ENCODE measurements at regions not wholly inside any gene's neighbourhood (a gene's known extent, or its start where the extent isn't known, plus 50 kb on each side); places are given as distances from the start of the nearest gene placed in this dataset.

DNA sequence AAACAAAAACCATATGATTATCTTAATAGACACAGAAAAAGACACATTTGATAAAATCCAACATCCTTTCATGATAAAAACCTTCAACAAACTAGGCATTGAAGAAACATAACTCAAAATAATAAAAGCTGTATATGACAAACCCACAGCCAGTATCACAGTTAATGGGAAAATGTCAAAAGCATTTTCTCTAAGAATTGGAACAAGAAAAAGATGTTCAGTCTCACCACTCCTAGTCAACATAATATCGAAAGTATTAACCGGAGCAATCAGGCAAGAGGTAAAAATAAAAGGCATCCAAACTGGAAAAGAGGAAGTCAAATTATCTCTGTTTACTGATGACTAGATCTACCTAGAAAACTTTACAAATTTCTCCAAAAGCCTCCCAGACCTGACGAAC is 684.2 kb upstream of the SPRY2 start:
- no peak for TF ChIP-seq EZH2 (IDR thresholded peaks at IDR 0.05; ENCODE audit: low read length, unreplicated experiment)
- TF ChIP-seq EZH2phosphoT487 (IDR thresholded peaks at IDR 0.05; ENCODE audit: borderline replicate concordance, low read length): no peak
- TF ChIP-seq, protein P1, sequence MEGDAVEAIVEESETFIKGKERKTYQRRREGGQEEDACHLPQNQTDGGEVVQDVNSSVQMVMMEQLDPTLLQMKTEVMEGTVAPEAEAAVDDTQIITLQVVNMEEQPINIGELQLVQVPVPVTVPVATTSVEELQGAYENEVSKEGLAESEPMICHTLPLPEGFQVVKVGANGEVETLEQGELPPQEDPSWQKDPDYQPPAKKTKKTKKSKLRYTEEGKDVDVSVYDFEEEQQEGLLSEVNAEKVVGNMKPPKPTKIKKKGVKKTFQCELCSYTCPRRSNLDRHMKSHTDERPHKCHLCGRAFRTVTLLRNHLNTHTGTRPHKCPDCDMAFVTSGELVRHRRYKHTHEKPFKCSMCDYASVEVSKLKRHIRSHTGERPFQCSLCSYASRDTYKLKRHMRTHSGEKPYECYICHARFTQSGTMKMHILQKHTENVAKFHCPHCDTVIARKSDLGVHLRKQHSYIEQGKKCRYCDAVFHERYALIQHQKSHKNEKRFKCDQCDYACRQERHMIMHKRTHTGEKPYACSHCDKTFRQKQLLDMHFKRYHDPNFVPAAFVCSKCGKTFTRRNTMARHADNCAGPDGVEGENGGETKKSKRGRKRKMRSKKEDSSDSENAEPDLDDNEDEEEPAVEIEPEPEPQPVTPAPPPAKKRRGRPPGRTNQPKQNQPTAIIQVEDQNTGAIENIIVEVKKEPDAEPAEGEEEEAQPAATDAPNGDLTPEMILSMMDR (conservative IDR thresholded peaks at IDR 0.05; ENCODE audit: low read depth, low read length): no peak
- no peaks in the 10 kb centered on the region for H3K27me3 ChIP-seq (ENCODE audit: low read length)
- no peak overlapping the region for H3K27ac ChIP-seq (ENCODE audit: low read length)
- no peaks in the 10 kb centered on the region for H3K36me3 ChIP-seq (ENCODE audit: low read depth, low read length)
- no TSS peak for BruUV-seq (replicated peaks)
- CTCF ChIA-PET: no interaction called here
- no peak overlapping the region for H3K4me3 ChIP-seq (ENCODE audit: low read length)
- no peak for ATAC-seq
- no peak overlapping the region for H2AFZ ChIP-seq (ENCODE audit: low read length)
- H3K9me2 ChIP-seq (replicated peaks; ENCODE audit: low read length): no peaks in the 10 kb centered on the region
- H3K9ac ChIP-seq (ENCODE audit: low read length): no peak overlapping the region
- H3K4me1 ChIP-seq (ENCODE audit: insufficient read depth, low read length): no peaks in the 10 kb centered on the region
- H3K4me2 ChIP-seq (ENCODE audit: low read length): no peak overlapping the region
- no peaks in the 10 kb centered on the region for H3F3A ChIP-seq (ENCODE audit: low read length, unreplicated experiment)
- POLR2A ChIA-PET (ENCODE audit: unreplicated experiment): no interaction called here
- H3K9me3 ChIP-seq (ENCODE audit: low read length): no peaks in the 10 kb centered on the region
- intact Hi-C loops (cut with micrococcal nuclease): no loop called here
- no peak for DNase-seq
- H3K79me2 ChIP-seq (ENCODE audit: low read length): no peaks in the 10 kb centered on the region
- H4K20me1 ChIP-seq (ENCODE audit: low read length): no peaks in the 10 kb centered on the region

DNA sequence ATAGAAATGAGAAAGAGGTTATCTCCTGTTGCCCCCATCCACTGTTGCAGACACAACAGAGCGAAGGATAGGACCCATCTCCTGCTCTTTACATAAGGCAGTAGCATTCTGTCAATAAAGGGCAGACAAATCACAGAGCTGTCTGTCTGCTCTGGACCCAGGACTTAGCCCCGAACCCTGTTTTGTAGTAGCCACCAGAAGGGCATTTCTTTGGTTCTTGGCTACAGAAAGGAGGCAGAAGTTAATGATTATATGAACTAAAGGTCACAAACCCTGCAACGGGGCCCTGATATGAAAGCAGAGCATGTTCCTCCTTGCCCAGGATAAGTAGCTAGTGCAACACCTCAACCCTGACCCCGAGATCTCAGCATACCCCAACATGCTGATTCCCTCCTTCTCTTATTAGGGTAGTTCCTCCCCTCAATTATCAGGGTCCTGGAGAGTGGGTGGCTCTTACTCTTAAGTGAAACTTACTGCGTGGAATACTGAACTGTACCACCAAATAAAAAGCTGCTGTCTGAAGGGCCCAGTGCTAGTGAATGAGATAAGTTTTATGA is 680.4 kb upstream of the SPRY2 start:
- POLR2A ChIA-PET (ENCODE audit: unreplicated experiment): no interaction called here

DNA sequence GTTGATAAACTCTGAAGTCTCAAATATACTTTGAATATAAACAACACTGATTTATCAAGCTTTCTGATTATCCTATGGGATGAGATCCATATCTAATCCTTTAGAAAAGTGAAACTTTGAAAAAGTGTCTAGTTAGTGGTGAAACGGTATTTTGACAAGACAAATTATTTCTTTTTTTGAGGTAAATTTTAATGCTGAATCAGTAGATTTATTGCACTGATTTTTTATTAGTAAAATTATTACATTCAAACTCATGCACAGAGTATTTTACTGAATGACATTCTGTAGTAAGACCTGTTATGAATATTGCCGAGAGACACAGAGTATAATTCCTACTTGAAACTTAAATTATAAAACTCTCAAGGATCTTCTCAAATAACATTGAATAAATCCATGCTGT is 679.1 kb upstream of the SPRY2 start:
- TF ChIP-seq, protein P1 (conservative IDR thresholded peaks at IDR 0.05; ENCODE audit: low read depth, low read length): no peak
- TF ChIP-seq EZH2phosphoT487 (IDR thresholded peaks at IDR 0.05; ENCODE audit: borderline replicate concordance, low read length) (no peak), EZH2 (IDR thresholded peaks at IDR 0.05; ENCODE audit: low read length, unreplicated experiment) (no peak)
- no peaks in the 10 kb centered on the region for H3K9me3 ChIP-seq (ENCODE audit: low read length)
- POLR2A ChIA-PET (ENCODE audit: unreplicated experiment): no interaction called here

More for the DNA sequence above, 680.4 kb upstream of the SPRY2 start:
- Histone ChIP-seq H3K4me1 (ENCODE audit: insufficient read depth, low read length) (no peaks in the 10 kb centered on the region), H3K4me3 (ENCODE audit: low read length) (no peak overlapping the region), H3K9ac (ENCODE audit: low read length) (no peak overlapping the region), H2AFZ (ENCODE audit: low read length) (no peak overlapping the region), H3K9me2 (replicated peaks; ENCODE audit: low read length) (no peaks in the 10 kb centered on the region), H3K36me3 (ENCODE audit: low read depth, low read length) (no peaks in the 10 kb centered on the region), H3K27ac (ENCODE audit: low read length) (no peak overlapping the region), H3K9me3 (ENCODE audit: low read length) (no peaks in the 10 kb centered on the region), H4K20me1 (ENCODE audit: low read length) (no peaks in the 10 kb centered on the region), H3F3A (ENCODE audit: low read length, unreplicated experiment) (no peaks in the 10 kb centered on the region), H3K79me2 (ENCODE audit: low read length) (no peaks in the 10 kb centered on the region), H3K27me3 (ENCODE audit: low read length) (no peaks in the 10 kb centered on the region), H3K4me2 (ENCODE audit: low read length) (no peak overlapping the region)
- ATAC-seq (no peak), DNase-seq (no peak)
- intact Hi-C loops (cut with micrococcal nuclease): no loop called here
- no peak for TF ChIP-seq EZH2phosphoT487 (IDR thresholded peaks at IDR 0.05; ENCODE audit: borderline replicate concordance, low read length)
- TF ChIP-seq, protein P1 (conservative IDR thresholded peaks at IDR 0.05; ENCODE audit: low read depth, low read length): no peak
- no peak for TF ChIP-seq EZH2 (IDR thresholded peaks at IDR 0.05; ENCODE audit: low read length, unreplicated experiment)
- BruUV-seq (replicated peaks): no TSS peak
- CTCF ChIA-PET: no interaction called here

More for the DNA sequence above, 679.1 kb upstream of the SPRY2 start:
- CTCF ChIA-PET: no interaction called here
- no peaks in the 10 kb centered on the region for H3K36me3 ChIP-seq (ENCODE audit: low read depth, low read length)
- BruUV-seq (replicated peaks): no TSS peak
- no peaks in the 10 kb centered on the region for H3K79me2 ChIP-seq (ENCODE audit: low read length)
- no peak overlapping the region for H3K4me2 ChIP-seq (ENCODE audit: low read length)
- no peaks in the 10 kb centered on the region for H3K27me3 ChIP-seq (ENCODE audit: low read length)
- no peak overlapping the region for H3K4me3 ChIP-seq (ENCODE audit: low read length)
- no peak for DNase-seq
- H4K20me1 ChIP-seq (ENCODE audit: low read length): no peaks in the 10 kb centered on the region
- no peaks in the 10 kb centered on the region for H3K9me2 ChIP-seq (replicated peaks; ENCODE audit: low read length)
- H3K9ac ChIP-seq (ENCODE audit: low read length): no peak overlapping the region
- no peaks in the 10 kb centered on the region for H3F3A ChIP-seq (ENCODE audit: low read length, unreplicated experiment)
- no peaks in the 10 kb centered on the region for H3K4me1 ChIP-seq (ENCODE audit: insufficient read depth, low read length)
- ATAC-seq: no peak
- intact Hi-C loops (cut with micrococcal nuclease): no loop called here
- H2AFZ ChIP-seq (ENCODE audit: low read length): no peak overlapping the region
- no peak overlapping the region for H3K27ac ChIP-seq (ENCODE audit: low read length)
